Mononuclear cell (primary cell): ENCODE measurements at regions not wholly inside any gene's neighbourhood (a gene's known extent, or its start where the extent isn't known, plus 50 kb on each side); places are given as distances from the start of the nearest gene placed in this dataset.
"Not testable (repeated sequence)": the region's sequence is repeated elsewhere in the genome, so short reads cannot be mapped to it uniquely, and the experiment has no call there.

ENCODE experiments used
- H3K27me3 ChIP-seq: 2 replicates; pipeline ENCODE4 v1.6.0; 2011; ENCODE audit warnings: low read length, control low read depth; ENCODE audit not compliant: insufficient read depth
- H3K4me1 ChIP-seq: 2 replicates; pipeline ENCODE4 v1.5.1; 2011; ENCODE audit warnings: mild to moderate bottlenecking, low read length, control low read depth; ENCODE audit not compliant: insufficient read depth
- H3K4me3 ChIP-seq: 2 replicates; pipeline ENCODE4 v1.5.1; 2011; ENCODE audit warnings: mild to moderate bottlenecking, low read length, moderate library complexity
- H3K9me3 ChIP-seq: 2 replicates; pipeline ENCODE4 v1.5.1; 2011; ENCODE audit warnings: low read depth, mild to moderate bottlenecking, control low read depth, low read length

DNA sequence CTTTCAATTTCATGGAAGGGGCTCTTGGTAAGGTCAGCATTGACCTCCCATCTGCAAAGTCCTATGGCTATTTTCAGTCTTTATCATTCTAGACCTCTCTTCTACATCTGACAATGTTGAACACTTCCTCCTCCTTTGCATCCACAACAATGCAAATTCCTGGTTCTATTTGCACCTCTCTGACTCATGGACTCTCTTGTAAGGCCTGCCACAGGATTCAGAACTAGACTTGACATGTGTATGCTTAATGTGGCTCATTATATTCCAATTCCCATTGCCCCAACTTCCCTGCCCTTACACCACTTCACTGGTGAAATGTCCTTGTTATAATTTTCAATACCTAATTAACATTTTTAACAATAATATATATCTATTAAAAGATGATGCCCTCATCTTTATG is 314.3 kb upstream of the FGF13 start:
- H3K9me3 ChIP-seq = no peaks in the 10 kb centered on the region
- no peak overlapping the region for H3K4me3 ChIP-seq
- no peaks in the 10 kb centered on the region for H3K27me3 ChIP-seq
- no peaks in the 10 kb centered on the region for H3K4me1 ChIP-seq

DNA sequence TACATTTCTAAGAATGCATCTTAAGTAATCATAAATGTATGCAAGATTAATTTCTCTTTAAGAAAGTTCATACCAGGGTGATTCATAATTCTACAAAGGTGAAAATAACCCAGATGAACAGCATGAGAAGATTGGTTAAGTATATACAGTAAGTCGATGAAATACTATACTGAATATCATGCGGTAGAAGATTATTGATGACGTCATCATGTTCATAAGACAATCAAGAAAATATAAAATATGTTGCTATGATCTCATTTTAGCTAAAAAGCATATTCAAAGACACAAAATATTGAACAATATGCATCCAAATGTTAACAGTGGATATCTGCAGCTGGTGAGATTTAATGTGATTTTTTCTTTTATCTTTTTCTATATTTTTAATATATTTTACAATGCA is 312.0 kb upstream of the FGF13 start:
- H3K27me3 ChIP-seq = no peaks in the 10 kb centered on the region

DNA sequence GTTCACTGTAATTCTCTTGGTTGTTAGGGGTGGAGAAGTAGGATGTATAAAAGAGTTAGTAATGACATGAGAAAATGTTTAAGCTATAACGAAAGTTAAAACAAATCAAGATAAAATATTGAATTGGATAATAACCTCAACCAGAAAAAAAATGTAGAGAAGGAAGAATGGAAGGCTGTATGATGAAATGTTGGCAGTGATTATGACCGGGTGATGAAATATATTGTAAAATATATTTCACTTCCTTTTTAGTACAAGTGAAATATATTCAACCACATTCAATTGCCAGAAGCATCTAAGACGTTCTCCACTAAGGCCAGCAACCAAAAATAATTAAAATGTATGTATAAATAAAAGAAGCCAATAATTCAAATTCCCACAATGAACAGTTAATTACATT is 309.3 kb upstream of the FGF13 start:
- Histone ChIP-seq H3K27me3 (no peaks in the 10 kb centered on the region), H3K4me3 (no peak overlapping the region), H3K9me3 (no peaks in the 10 kb centered on the region), H3K4me1 (peaks cover 6% of the 10 kb centered on the region)

More for the DNA sequence above, 312.0 kb upstream of the FGF13 start:
- Histone ChIP-seq H3K4me3 (no peak overlapping the region), H3K4me1 (peaks cover 6% of the 10 kb centered on the region), H3K9me3 (no peaks in the 10 kb centered on the region)

DNA sequence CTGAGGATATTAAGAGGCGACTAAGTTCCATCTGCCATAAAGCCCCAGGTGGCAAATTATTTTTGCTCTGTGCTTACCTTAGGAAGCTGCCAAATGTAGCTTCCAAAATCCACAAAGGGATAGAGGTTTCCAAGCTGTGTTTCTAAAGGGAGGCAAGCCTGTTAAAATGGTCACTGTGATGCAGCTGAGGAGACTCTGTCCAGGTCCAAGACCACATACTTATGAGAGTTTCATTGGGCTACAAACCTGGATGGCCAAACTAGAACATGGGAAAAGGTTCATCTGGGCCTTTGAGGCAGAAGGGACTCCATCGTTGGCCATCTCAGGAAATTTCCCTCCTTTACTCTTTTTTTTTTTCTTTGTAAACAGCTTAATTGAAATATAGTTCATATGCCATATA is 306.9 kb upstream of the FGF13 start:
- Histone ChIP-seq H3K27me3 (no peaks in the 10 kb centered on the region), H3K4me1 (peaks cover 6% of the 10 kb centered on the region), H3K9me3 (no peaks in the 10 kb centered on the region), H3K4me3 (no peak overlapping the region)

DNA sequence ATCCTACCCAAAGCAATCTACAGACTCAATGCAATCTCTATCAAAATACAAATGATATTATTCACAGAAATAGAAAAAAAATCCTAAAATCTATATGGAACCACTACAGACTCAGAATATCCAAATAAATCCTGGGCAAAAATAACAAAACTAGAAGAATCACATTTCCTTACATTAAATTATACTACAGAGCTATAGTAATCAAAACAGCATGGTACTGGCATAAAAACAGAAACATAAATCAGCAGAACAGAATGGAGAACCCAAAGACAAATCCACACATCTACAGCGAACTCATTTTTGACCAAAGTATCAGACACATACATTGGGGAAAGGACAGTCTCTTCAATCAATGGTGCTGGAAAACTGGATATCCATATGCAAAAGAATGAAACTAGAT is 304.1 kb upstream of the FGF13 start:
- no peaks in the 10 kb centered on the region for H3K9me3 ChIP-seq
- H3K27me3 ChIP-seq = no peaks in the 10 kb centered on the region
- H3K4me3 ChIP-seq = no peak overlapping the region
- H3K4me1 ChIP-seq = peaks cover 6% of the 10 kb centered on the region

DNA sequence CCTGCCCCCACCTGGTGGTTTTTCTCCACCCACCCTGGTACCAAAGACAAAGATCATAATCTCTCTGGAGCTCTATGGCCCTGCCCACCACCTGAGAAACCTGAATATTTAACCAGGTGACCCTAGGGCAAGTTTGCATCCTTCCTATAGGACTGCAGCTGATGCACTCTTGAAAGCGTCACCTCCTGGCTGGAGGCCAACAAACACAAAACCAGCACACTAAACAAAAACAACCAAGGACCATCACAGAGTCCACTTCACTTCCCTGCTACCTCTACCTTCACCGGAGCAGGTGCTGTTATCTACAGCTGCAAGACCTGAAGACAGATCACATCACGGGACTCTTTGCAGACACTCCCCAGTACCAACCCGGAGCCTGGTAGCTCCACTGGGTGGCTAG is 296.7 kb upstream of the FGF13 start:
- Histone ChIP-seq H3K4me1 (no peaks in the 10 kb centered on the region), H3K27me3 (no peaks in the 10 kb centered on the region), H3K4me3 (no peak overlapping the region), H3K9me3 (no peaks in the 10 kb centered on the region)

DNA sequence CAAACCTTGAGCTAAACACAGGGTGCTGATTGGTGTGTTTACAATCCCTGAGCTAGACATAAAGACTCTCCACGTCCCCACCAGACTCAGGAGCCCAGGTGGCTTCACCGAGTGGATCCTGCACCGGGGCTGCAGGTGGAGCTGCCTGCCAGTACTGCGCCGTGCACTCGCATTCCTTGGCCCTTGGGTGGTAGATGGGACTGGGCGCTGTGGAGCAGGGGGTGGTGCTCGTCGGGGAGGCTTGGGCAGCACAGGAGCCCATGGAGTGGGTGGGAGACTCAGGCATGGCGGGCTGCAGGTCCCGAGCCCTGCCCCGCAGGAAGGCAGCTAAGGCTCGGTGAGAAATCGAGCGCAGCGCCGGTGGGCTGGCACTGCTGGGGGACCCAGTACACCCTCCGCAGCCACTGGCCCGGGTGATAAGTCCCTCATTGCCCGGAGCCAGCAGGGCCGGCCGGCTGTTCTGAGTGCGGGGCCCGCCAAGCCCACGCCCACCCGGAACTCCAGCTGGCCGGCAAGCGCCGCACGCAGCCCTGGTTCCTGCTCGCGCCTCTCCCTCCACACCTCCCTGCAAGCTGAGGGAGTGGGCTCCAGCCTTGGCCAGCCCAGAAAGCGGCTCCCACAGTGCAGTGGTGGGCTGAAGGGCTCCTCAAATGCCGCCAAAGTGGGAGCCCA is 292.5 kb upstream of the FGF13 start:
- not testable (repeated sequence) for H3K9me3 ChIP-seq, H3K27me3 ChIP-seq, H3K4me1 ChIP-seq, H3K4me3 ChIP-seq

DNA sequence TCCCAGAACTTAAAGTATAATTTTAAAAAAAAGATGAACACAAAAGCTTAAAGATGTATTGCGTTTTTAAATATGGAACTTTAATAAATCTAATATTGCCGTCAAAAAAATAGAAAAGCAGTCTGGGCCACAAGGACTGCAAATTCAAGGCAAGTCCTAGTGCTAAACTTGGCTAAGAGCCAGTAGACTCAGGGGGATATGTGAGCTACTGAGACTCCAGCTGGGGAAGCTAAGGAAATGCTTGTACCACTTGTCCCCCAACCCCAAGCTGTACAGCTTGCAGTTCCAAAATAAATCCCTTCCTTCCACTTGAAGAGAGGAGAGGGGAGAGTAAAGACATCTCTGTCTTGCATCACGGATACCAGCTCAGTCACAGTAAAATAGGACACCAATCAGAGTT is 290.8 kb upstream of the FGF13 start:
- H3K9me3 ChIP-seq = no peaks in the 10 kb centered on the region
- no peaks in the 10 kb centered on the region for H3K27me3 ChIP-seq
- no peaks in the 10 kb centered on the region for H3K4me1 ChIP-seq
- no peak overlapping the region for H3K4me3 ChIP-seq

DNA sequence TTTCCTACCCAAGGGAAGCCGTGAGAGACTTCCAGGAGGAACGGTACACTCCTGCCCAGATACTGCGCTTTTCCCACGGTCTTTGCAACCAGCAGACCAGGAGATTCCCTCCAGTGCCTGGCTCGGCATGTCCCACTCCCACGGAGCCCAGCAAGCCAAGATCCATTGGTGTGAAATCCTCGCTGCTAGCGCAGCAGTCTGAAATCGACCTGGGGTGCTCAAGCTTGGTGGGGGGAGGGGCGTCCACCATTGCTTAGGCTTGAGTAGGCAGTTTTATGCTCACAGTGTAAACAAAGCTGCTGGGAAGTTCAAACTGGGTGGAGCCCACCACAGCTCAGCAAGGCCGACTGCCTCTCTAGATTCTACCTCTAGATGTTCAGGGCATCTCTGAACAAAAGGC is 284.8 kb upstream of the FGF13 start:
- Histone ChIP-seq H3K9me3 (no peaks in the 10 kb centered on the region), H3K27me3 (no peaks in the 10 kb centered on the region), H3K4me3 (no peak overlapping the region), H3K4me1 (no peaks in the 10 kb centered on the region)

DNA sequence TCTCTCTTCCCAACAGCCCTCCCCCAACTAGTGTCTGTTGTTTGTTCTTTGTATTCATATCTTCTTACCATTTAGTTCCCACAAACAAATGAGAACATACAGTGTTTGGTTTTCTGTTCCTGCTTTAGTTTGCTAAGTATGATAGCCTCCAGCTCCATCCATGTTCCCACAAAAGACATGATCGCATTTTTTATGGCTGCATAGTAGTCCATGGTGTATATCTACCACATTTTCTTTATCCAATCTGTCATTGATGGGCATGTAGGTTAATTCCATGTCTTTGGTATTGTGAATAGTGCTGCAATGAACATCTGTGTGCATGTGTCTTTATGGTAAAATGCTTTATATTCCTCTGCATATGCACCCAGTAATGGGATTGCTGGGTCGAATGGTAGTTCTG is 283.9 kb upstream of the FGF13 start:
- Histone ChIP-seq H3K4me1 (no peaks in the 10 kb centered on the region), H3K4me3 (no peak overlapping the region), H3K27me3 (no peaks in the 10 kb centered on the region), H3K9me3 (no peaks in the 10 kb centered on the region)

DNA sequence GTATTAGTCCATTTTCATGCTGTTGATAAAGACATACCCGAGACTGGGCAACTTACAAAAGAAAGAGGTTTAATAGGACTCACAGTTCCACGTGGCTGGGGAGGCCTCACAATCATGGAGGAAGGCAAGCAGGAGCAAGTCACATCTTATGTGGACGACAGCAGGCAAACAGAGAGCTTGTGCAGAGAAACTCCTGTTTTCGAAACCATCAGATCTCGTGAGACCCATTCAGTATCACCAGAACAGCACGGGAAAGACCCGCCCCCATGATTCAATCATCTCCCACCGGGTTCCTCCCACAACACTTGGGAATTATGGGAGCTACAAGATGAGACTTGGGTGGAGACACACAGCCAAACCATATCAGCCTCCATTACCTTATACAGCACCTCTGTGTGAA is 278.9 kb upstream of the FGF13 start:
- H3K4me3 ChIP-seq, H3K27me3 ChIP-seq, H3K4me1 ChIP-seq, H3K9me3 ChIP-seq: not testable (repeated sequence)

DNA sequence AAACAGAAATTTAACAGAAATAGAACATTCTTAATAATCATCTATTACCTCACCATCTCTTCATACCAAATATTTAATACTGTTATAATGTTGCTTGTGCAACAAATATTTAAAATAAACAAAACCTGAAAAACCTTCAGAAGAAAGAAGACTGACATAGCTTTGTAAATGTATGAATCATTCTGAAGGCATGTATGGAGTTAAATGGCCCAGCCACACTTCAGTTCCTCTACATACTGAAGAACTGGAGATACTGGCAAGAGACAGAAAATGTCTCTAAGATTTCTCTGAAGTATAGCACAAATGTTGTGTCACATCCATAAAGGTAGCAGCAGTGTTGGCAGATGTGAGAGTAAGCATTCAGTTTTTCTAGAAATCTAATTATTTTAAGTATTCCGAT is 275.3 kb upstream of the FGF13 start:
- Histone ChIP-seq H3K9me3 (no peaks in the 10 kb centered on the region), H3K27me3 (no peaks in the 10 kb centered on the region), H3K4me1 (peaks cover 7% of the 10 kb centered on the region), H3K4me3 (no peak overlapping the region)

DNA sequence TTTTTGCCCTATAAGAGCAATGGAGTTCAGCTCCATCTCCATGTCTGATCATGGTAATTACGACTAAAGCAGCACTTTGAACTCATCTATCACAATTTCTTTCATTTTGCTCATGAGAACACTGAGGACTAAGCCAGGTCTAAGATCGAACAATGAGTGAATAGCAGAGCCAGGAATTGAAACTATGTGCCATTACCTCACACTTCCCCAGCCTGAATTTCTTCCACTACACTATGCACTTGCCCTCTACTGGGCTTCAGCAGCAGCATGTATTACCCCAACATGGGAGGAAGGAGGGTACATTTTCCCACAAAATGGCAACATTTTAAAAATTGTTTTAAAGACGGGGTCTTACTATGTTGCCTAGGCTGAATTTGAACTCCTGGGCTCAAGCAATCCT is 274.7 kb upstream of the FGF13 start:
- no peaks in the 10 kb centered on the region for H3K9me3 ChIP-seq
- H3K27me3 ChIP-seq = no peaks in the 10 kb centered on the region
- peaks cover 11% of the 10 kb centered on the region for H3K4me1 ChIP-seq
- no peak overlapping the region for H3K4me3 ChIP-seq

DNA sequence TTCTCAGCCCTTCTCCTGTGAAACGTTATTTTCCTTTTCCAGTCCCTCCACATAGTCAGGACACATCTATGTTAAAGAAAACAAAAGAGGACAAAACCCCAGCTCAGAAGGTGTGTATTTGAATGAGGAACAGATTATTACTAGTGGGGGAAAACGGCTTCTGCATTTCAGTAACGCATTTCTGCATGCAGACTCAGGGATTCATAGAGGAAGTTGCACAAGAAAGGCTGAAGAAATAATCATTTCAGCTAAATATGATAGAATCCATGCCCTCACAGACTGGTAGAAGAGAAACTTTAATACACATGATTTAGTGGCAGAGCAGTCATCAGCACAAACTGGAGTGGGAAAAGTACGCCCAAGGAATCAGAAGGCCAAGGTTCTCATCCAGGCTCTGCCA is 270.8 kb upstream of the FGF13 start:
- H3K9me3 ChIP-seq = no peaks in the 10 kb centered on the region
- H3K27me3 ChIP-seq = no peaks in the 10 kb centered on the region
- H3K4me1 ChIP-seq = peaks cover 11% of the 10 kb centered on the region
- no peak overlapping the region for H3K4me3 ChIP-seq

DNA sequence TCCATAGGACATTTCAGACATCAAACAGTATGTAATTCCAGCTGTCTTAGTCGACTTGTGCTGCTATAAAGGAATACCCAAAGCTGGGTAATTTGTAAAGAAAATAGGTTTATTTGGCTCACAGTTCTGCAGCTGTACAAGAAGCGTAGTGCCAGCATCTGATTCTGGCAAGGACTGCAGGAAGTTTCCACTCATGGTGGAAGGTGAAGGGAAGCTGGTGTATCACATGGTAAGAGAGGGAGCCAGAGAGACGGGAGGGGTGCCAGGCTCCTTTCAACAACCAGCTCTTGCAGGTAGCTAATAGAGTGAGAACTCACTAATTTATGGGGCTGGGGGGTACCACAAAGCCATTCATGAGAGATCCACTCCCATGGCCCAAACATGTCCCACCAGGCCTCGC is 253.0 kb upstream of the FGF13 start:
- no peak overlapping the region for H3K4me3 ChIP-seq
- no peaks in the 10 kb centered on the region for H3K9me3 ChIP-seq
- H3K4me1 ChIP-seq = no peaks in the 10 kb centered on the region
- H3K27me3 ChIP-seq = no peaks in the 10 kb centered on the region

DNA sequence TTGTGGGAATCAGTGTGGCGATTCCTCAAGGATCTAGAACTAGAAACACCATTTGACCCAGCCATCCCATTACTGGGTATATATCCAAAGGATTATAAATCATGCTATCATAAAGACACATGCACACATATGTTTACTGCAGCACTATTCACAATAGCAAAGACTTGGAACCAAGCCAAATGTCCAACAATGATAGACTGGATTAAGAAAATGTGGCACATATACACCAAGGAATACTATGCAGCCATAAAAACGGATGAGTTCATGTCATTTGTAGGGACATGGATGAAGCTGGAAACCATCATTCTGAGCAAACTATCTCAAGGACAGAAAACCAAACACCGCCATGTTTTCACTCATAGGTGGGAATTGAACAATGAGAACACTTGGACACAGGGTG is 250.9 kb upstream of the FGF13 start:
- not testable (repeated sequence) for H3K9me3 ChIP-seq, H3K4me1 ChIP-seq, H3K4me3 ChIP-seq, H3K27me3 ChIP-seq

DNA sequence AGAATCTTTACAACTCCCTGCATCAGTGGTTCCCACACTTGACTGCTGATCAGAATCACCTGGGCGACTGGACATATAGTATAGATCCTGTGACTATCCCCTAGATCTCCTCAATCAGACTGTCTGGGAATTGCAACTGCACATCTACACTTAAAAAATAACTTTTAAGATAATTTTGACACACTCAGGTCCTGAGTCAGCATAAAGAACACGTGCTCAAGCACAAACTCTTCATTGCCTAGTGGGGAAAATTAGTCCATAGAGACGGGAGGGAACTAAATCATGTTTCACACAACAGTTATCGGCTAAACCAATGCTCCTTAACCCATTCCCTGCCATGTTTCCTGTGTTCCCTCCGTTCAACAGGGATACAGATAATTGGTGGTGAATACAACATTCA is 243.5 kb upstream of the FGF13 start:
- Histone ChIP-seq H3K4me1 (no peaks in the 10 kb centered on the region), H3K4me3 (no peak overlapping the region), H3K9me3 (no peaks in the 10 kb centered on the region), H3K27me3 (no peaks in the 10 kb centered on the region)
